ENCODE measurements at regions not wholly inside any gene's neighbourhood (a gene's known extent, or its start where the extent isn't known, plus 50 kb on each side); places are given as distances from the start of the nearest gene placed in this dataset.
A peak's percentile ranks its signal among the peaks of the same experiment; 100 is the strongest.

GRCh38 chr16:85259832-85260167 is 147.5 kb upstream of the CIBAR2 start:
- ATAC-seq (no peak), DNase-seq (no peak)
- no peak overlapping the region for H3K27ac ChIP-seq
- H3K9me3 ChIP-seq: no peaks in the 10 kb centered on the region
- H3K36me3 ChIP-seq: no peaks in the 10 kb centered on the region
- no peak overlapping the region for H3K4me3 ChIP-seq
- H3K4me1 ChIP-seq: no peaks in the 10 kb centered on the region
- no peak for TF ChIP-seq CTCF (IDR thresholded peaks at IDR 0.05)
- intact Hi-C loops (cut with DNase I): no loop called here
- H3K27me3 ChIP-seq (ENCODE audit: low read depth): no peaks in the 10 kb centered on the region

- DNase-seq: no peak
- no peak for TF ChIP-seq CTCF (IDR thresholded peaks at IDR 0.05)
- H3K27me3 ChIP-seq (ENCODE audit: low read depth): no peaks in the 10 kb centered on the region
- H3K36me3 ChIP-seq: no peaks in the 10 kb centered on the region
- intact Hi-C loops (cut with DNase I): no loop called here
- H3K9me3 ChIP-seq: no peaks in the 10 kb centered on the region
- H3K27ac ChIP-seq: no peak overlapping the region
- no peak overlapping the region for H3K4me3 ChIP-seq
- no peak for ATAC-seq
- no peaks in the 10 kb centered on the region for H3K4me1 ChIP-seq
These were observed 148.9 kb upstream of the CIBAR2 start for GRCh38 chr16:85261204-85261603.

GRCh38 chr16:85261657-85262557 is 149.6 kb upstream of the CIBAR2 start:
- intact Hi-C loops (cut with DNase I): no loop called here
- DNase-seq: no peak
- Histone ChIP-seq H3K4me1 (no peaks in the 10 kb centered on the region), H3K4me3 (no peak overlapping the region), H3K27me3 (ENCODE audit: low read depth) (no peaks in the 10 kb centered on the region), H3K36me3 (no peaks in the 10 kb centered on the region), H3K9me3 (no peaks in the 10 kb centered on the region), H3K27ac (no peak overlapping the region)
- no peak for TF ChIP-seq CTCF (IDR thresholded peaks at IDR 0.05)
- ATAC-seq: no peak

- peak; percentile 40 to 47 for ATAC-seq
- Histone ChIP-seq H3K4me1 (no peaks in the 10 kb centered on the region), H3K36me3 (no peaks in the 10 kb centered on the region), H3K27me3 (ENCODE audit: low read depth) (no peaks in the 10 kb centered on the region), H3K27ac (no peak overlapping the region), H3K4me3 (no peak overlapping the region), H3K9me3 (no peaks in the 10 kb centered on the region)
- DNase-seq: peak; percentile 75
- intact Hi-C loops (cut with DNase I): no loop called here
- TF ChIP-seq CTCF (IDR thresholded peaks at IDR 0.05): no peak
These were observed 150.4 kb upstream of the CIBAR2 start for GRCh38 chr16:85262558-85263238.

GRCh38 chr16:85263239-85263585 is 150.9 kb upstream of the CIBAR2 start:
- DNase-seq (no peak), ATAC-seq (no peak)
- intact Hi-C loops (cut with DNase I): no loop called here

More at GRCh38 chr16:85263239-85263585, 150.9 kb upstream of the CIBAR2 start:
- no peak overlapping the region for H3K4me3 ChIP-seq
- no peaks in the 10 kb centered on the region for H3K9me3 ChIP-seq
- no peak overlapping the region for H3K27ac ChIP-seq
- no peaks in the 10 kb centered on the region for H3K27me3 ChIP-seq (ENCODE audit: low read depth)
- no peaks in the 10 kb centered on the region for H3K4me1 ChIP-seq
- no peak for TF ChIP-seq CTCF (IDR thresholded peaks at IDR 0.05)
- H3K36me3 ChIP-seq: no peaks in the 10 kb centered on the region

Data from lower lobe of right lung (tissue), 2 donors.